ENCODE measurements at regions not wholly inside any gene's neighbourhood (a gene's known extent, or its start where the extent isn't known, plus 50 kb on each side); places are given as distances from the start of the nearest gene placed in this dataset.
A peak's percentile ranks its signal among the peaks of the same experiment; 100 is the strongest.
"Not testable (repeated sequence)": the region's sequence is repeated elsewhere in the genome, so short reads cannot be mapped to it uniquely, and the experiment has no call there.

GRCh38 chr14:106662936-106663550, 1136.7 kb downstream of the TMEM121 start:
- DNase-seq = no peak
- H3K27me3 ChIP-seq (ENCODE audit: control insufficient read depth, insufficient read depth, low read length) = no peaks in the 10 kb centered on the region
- H3K4me3 ChIP-seq (ENCODE audit: insufficient read depth, low read depth, low read length) = no peak overlapping the region
- no peaks in the 10 kb centered on the region for H3K36me3 ChIP-seq (replicated peaks; ENCODE audit: control insufficient read depth, insufficient read depth, low read length)

GRCh38 chr14:106663805-106664410, 1137.5 kb downstream of the TMEM121 start:
- not testable (repeated sequence) for H3K27me3 ChIP-seq (ENCODE audit: control insufficient read depth, insufficient read depth, low read length); H3K4me3 ChIP-seq (ENCODE audit: insufficient read depth, low read depth, low read length); H3K36me3 ChIP-seq (replicated peaks; ENCODE audit: control insufficient read depth, insufficient read depth, low read length)
- DNase-seq = peak; percentile 15

GRCh38 chr14:106665814-106666213, 1139.4 kb downstream of the TMEM121 start:
- Histone ChIP-seq H3K36me3 (replicated peaks; ENCODE audit: control insufficient read depth, insufficient read depth, low read length) (no peaks in the 10 kb centered on the region), H3K4me3 (ENCODE audit: insufficient read depth, low read depth, low read length) (no peak overlapping the region), H3K27me3 (ENCODE audit: control insufficient read depth, insufficient read depth, low read length) (no peaks in the 10 kb centered on the region)
- no peak for DNase-seq

- Histone ChIP-seq H3K36me3 (replicated peaks; ENCODE audit: control insufficient read depth, insufficient read depth, low read length) (no peaks in the 10 kb centered on the region), H3K4me3 (ENCODE audit: insufficient read depth, low read depth, low read length) (no peak overlapping the region), H3K27me3 (ENCODE audit: control insufficient read depth, insufficient read depth, low read length) (no peaks in the 10 kb centered on the region)
- DNase-seq = no peak
Observed at GRCh38 chr14:106666341-106666740, 1140.0 kb downstream of the TMEM121 start.

- Histone ChIP-seq H3K27me3 (ENCODE audit: control insufficient read depth, insufficient read depth, low read length) (no peaks in the 10 kb centered on the region), H3K36me3 (replicated peaks; ENCODE audit: control insufficient read depth, insufficient read depth, low read length) (no peaks in the 10 kb centered on the region), H3K4me3 (ENCODE audit: insufficient read depth, low read depth, low read length) (no peak overlapping the region)
- DNase-seq = no peak
Observed at GRCh38 chr14:106670011-106670410, 1143.6 kb downstream of the TMEM121 start.

GRCh38 chr14:106674093-106674492, 1147.7 kb downstream of the TMEM121 start:
- not testable (repeated sequence) for H3K27me3 ChIP-seq (ENCODE audit: control insufficient read depth, insufficient read depth, low read length); H3K36me3 ChIP-seq (replicated peaks; ENCODE audit: control insufficient read depth, insufficient read depth, low read length); H3K4me3 ChIP-seq (ENCODE audit: insufficient read depth, low read depth, low read length); DNase-seq

GRCh38 chr14:106674509-106675125, 1148.2 kb downstream of the TMEM121 start:
- not testable (repeated sequence) for H3K27me3 ChIP-seq (ENCODE audit: control insufficient read depth, insufficient read depth, low read length); H3K36me3 ChIP-seq (replicated peaks; ENCODE audit: control insufficient read depth, insufficient read depth, low read length); DNase-seq; H3K4me3 ChIP-seq (ENCODE audit: insufficient read depth, low read depth, low read length)

GRCh38 chr14:106675716-106676115, 1149.3 kb downstream of the TMEM121 start:
- H3K27me3 ChIP-seq (ENCODE audit: control insufficient read depth, insufficient read depth, low read length); H3K36me3 ChIP-seq (replicated peaks; ENCODE audit: control insufficient read depth, insufficient read depth, low read length); DNase-seq; H3K4me3 ChIP-seq (ENCODE audit: insufficient read depth, low read depth, low read length): not testable (repeated sequence)

- DNase-seq = no peak
- Histone ChIP-seq H3K4me3 (ENCODE audit: insufficient read depth, low read depth, low read length) (no peak overlapping the region), H3K36me3 (replicated peaks; ENCODE audit: control insufficient read depth, insufficient read depth, low read length) (no peaks in the 10 kb centered on the region), H3K27me3 (ENCODE audit: control insufficient read depth, insufficient read depth, low read length) (no peaks in the 10 kb centered on the region)
Observed at GRCh38 chr14:106679776-106680175, 1153.4 kb downstream of the TMEM121 start.

GRCh38 chr14:106681161-106681560, 1154.8 kb downstream of the TMEM121 start:
- Histone ChIP-seq H3K27me3 (ENCODE audit: control insufficient read depth, insufficient read depth, low read length) (no peaks in the 10 kb centered on the region), H3K4me3 (ENCODE audit: insufficient read depth, low read depth, low read length) (no peak overlapping the region), H3K36me3 (replicated peaks; ENCODE audit: control insufficient read depth, insufficient read depth, low read length) (no peaks in the 10 kb centered on the region)
- DNase-seq = no peak

GRCh38 chr14:106681568-106681967, 1155.2 kb downstream of the TMEM121 start:
- Histone ChIP-seq H3K4me3 (ENCODE audit: insufficient read depth, low read depth, low read length) (no peak overlapping the region), H3K36me3 (replicated peaks; ENCODE audit: control insufficient read depth, insufficient read depth, low read length) (no peaks in the 10 kb centered on the region), H3K27me3 (ENCODE audit: control insufficient read depth, insufficient read depth, low read length) (no peaks in the 10 kb centered on the region)
- DNase-seq = no peak

GRCh38 chr14:106683631-106684030, 1157.2 kb downstream of the TMEM121 start:
- DNase-seq = no peak
- Histone ChIP-seq H3K36me3 (replicated peaks; ENCODE audit: control insufficient read depth, insufficient read depth, low read length) (no peaks in the 10 kb centered on the region), H3K4me3 (ENCODE audit: insufficient read depth, low read depth, low read length) (no peak overlapping the region), H3K27me3 (ENCODE audit: control insufficient read depth, insufficient read depth, low read length) (no peaks in the 10 kb centered on the region)

GRCh38 chr14:106686533-106686932, 1160.2 kb downstream of the TMEM121 start:
- H3K27me3 ChIP-seq (ENCODE audit: control insufficient read depth, insufficient read depth, low read length) = no peaks in the 10 kb centered on the region
- DNase-seq = no peak
- no peaks in the 10 kb centered on the region for H3K36me3 ChIP-seq (replicated peaks; ENCODE audit: control insufficient read depth, insufficient read depth, low read length)
- H3K4me3 ChIP-seq (ENCODE audit: insufficient read depth, low read depth, low read length) = no peak overlapping the region

- no peaks in the 10 kb centered on the region for H3K36me3 ChIP-seq (replicated peaks; ENCODE audit: control insufficient read depth, insufficient read depth, low read length)
- no peaks in the 10 kb centered on the region for H3K27me3 ChIP-seq (ENCODE audit: control insufficient read depth, insufficient read depth, low read length)
- DNase-seq = no peak
- H3K4me3 ChIP-seq (ENCODE audit: insufficient read depth, low read depth, low read length) = no peak overlapping the region
Observed at GRCh38 chr14:106690333-106690891, 1164.0 kb downstream of the TMEM121 start.

GRCh38 chr14:106691601-106692291, 1165.4 kb downstream of the TMEM121 start:
- Histone ChIP-seq H3K27me3 (ENCODE audit: control insufficient read depth, insufficient read depth, low read length) (no peaks in the 10 kb centered on the region), H3K4me3 (ENCODE audit: insufficient read depth, low read depth, low read length) (no peak overlapping the region), H3K36me3 (replicated peaks; ENCODE audit: control insufficient read depth, insufficient read depth, low read length) (no peaks in the 10 kb centered on the region)
- DNase-seq = no peak
